ENCODE measurements at regions not wholly inside any gene's neighbourhood (a gene's known extent, or its start where the extent isn't known, plus 50 kb on each side); places are given as distances from the start of the nearest gene placed in this dataset.
"Not testable (repeated sequence)": the region's sequence is repeated elsewhere in the genome, so short reads cannot be mapped to it uniquely, and the experiment has no call there.

DNA sequence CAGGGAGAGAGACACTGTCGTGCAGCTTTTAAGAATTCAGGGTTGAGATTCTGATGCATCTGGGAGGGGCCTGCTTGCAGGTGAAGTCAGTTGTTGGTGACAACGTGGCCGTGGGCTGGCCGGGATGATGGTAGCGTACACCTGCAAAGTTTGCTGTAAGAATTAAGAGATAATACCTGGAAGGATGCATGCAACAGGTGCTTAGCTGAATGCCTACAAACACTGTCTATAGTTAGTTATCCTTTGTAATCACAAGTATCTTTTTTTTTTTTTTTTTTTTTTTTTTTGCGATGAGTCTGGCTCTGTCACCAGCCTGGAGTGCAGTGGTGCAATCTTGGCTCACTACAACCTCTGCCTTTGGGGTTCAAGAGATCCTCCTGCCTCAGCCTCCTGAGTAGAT is 259.6 kb downstream of the ASMT start:
- no peaks in the 10 kb centered on the region for H3K36me3 ChIP-seq
- H3K4me3 ChIP-seq = no peak overlapping the region
- no peak for DNase-seq
- no peaks in the 10 kb centered on the region for H3K27me3 ChIP-seq (replicated peaks in 1 of 7)
- peaks cover 0 to 23% (median 5%) of the 10 kb centered on the region in 8 donors for H3K9me3 ChIP-seq
- 73 to 86% (median 80%) methylated on average over 6 of the region's 6 CpGs for WGBS, 5 donors
- intact Hi-C loops (cut with DNase I; ENCODE audit: low total_unique reads) = no loop called here
- no peaks in the 10 kb centered on the region for H3K4me1 ChIP-seq
- TF ChIP-seq POLR2A (IDR thresholded peaks at IDR 0.05) (no peak), POLR2AphosphoS5 (IDR thresholded peaks at IDR 0.05) (no peak)
- TF ChIP-seq, protein P1, sequence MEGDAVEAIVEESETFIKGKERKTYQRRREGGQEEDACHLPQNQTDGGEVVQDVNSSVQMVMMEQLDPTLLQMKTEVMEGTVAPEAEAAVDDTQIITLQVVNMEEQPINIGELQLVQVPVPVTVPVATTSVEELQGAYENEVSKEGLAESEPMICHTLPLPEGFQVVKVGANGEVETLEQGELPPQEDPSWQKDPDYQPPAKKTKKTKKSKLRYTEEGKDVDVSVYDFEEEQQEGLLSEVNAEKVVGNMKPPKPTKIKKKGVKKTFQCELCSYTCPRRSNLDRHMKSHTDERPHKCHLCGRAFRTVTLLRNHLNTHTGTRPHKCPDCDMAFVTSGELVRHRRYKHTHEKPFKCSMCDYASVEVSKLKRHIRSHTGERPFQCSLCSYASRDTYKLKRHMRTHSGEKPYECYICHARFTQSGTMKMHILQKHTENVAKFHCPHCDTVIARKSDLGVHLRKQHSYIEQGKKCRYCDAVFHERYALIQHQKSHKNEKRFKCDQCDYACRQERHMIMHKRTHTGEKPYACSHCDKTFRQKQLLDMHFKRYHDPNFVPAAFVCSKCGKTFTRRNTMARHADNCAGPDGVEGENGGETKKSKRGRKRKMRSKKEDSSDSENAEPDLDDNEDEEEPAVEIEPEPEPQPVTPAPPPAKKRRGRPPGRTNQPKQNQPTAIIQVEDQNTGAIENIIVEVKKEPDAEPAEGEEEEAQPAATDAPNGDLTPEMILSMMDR (IDR thresholded peaks at IDR 0.05 in 8 of 11, conservative IDR thresholded peaks at IDR 0.05 in 3 of 11) = no peak
- H3K27ac ChIP-seq = no peak overlapping the region

DNA sequence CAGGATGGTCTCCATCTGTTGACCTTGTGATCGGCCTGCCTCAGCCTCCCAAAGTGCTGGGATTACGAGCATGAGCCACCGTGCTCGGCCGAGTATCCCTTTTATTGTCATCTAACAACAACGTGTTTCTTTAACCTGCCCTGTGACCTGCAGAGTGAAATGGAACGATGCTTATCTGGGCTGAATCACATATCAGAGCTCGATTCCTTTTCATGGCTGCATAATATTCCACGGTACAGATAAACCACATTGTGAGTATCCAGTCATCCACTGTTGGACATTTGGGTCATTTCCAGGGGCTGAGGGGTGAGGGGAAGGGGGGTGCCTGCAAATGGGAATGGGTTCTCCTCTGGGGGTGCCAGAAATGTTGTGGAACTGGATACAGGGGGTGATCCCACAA is 260.0 kb downstream of the ASMT start:
- intact Hi-C loops (cut with DNase I; ENCODE audit: low total_unique reads) = no loop called here
- Histone ChIP-seq H3K27me3 (replicated peaks in 1 of 7) (no peaks in the 10 kb centered on the region), H3K36me3 (no peaks in the 10 kb centered on the region), H3K9me3 (peaks cover 0 to 28% (median 7%) of the 10 kb centered on the region in 8 donors), H3K4me1 (no peaks in the 10 kb centered on the region), H3K4me3 (no peak overlapping the region), H3K27ac (no peak overlapping the region)
- DNase-seq = no peak
- 86 to 96% (median 94%) methylated on average over 9 of the region's 9 CpGs for WGBS, 5 donors
- no peak for TF ChIP-seq POLR2AphosphoS5 (IDR thresholded peaks at IDR 0.05)
- TF ChIP-seq, protein P1 (IDR thresholded peaks at IDR 0.05 in 8 of 11, conservative IDR thresholded peaks at IDR 0.05 in 3 of 11) = no peak
- TF ChIP-seq POLR2A (IDR thresholded peaks at IDR 0.05) = no peak

DNA sequence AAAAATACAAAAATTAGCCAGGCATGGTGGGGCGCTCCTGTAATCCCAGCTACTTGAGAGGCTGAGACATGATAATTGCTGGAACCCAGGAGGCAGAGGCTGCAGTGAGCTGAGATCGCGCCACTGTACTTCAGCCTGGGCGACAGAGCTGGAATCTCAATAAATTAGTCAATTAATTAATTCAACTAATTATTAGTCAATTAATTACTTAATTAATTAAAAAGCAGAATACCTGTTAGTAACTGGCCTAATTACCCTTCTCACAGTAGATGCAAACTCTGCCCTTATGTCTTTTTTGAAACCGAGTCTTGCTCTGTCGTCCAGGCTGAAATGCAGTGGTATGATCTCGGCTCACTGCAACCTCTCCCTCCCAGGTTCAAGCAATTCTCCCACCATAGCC is 261.2 kb downstream of the ASMT start:
- TF ChIP-seq POLR2A (IDR thresholded peaks at IDR 0.05) (no peak), POLR2AphosphoS5 (IDR thresholded peaks at IDR 0.05) (no peak)
- TF ChIP-seq, protein P1 (IDR thresholded peaks at IDR 0.05 in 8 of 11, conservative IDR thresholded peaks at IDR 0.05 in 3 of 11) = no peak
- peaks cover 0 to 40% (median 7%) of the 10 kb centered on the region in 8 donors for H3K9me3 ChIP-seq
- H3K27me3 ChIP-seq (replicated peaks in 1 of 7) = no peaks in the 10 kb centered on the region
- H3K4me3 ChIP-seq = no peak overlapping the region
- 88 to 97% (median 96%) methylated on average over 7 of the region's 7 CpGs for WGBS, 5 donors
- H3K27ac ChIP-seq = no peak overlapping the region
- intact Hi-C loops (cut with DNase I; ENCODE audit: low total_unique reads) = no loop called here
- no peak for DNase-seq
- no peaks in the 10 kb centered on the region for H3K4me1 ChIP-seq
- H3K36me3 ChIP-seq = no peaks in the 10 kb centered on the region

DNA sequence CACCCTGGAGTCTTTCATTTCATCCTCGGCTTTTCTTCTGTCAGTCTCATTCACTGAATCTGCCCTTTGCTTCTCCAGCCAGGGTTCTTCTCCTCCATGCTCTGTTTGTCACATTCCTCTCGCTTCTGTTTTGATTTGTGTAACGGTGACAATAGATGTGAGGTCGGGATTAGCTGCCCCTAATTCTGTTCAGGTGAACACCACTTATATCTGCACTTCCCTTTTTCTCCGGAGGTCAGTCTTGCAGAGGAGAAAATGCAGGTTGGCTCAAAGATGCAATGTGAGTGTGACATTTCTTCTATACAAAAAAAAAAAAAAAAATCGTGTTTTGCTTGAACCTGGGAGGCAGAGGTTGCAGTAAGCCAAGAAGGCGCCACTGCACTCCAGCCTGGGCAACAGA is 262.9 kb downstream of the ASMT start:
- WGBS, 5 donors = 49 to 60% (median 56%) methylated on average over 7 of the region's 7 CpGs
- Histone ChIP-seq H3K27ac (no peak overlapping the region), H3K4me1 (no peaks in the 10 kb centered on the region), H3K36me3 (no peaks in the 10 kb centered on the region), H3K27me3 (replicated peaks in 1 of 7) (no peaks in the 10 kb centered on the region), H3K4me3 (no peak overlapping the region), H3K9me3 (peaks cover 0 to 34% (median 5%) of the 10 kb centered on the region in 8 donors)
- TF ChIP-seq POLR2A (IDR thresholded peaks at IDR 0.05) (no peak), POLR2AphosphoS5 (IDR thresholded peaks at IDR 0.05) (no peak)
- TF ChIP-seq, protein P1 (IDR thresholded peaks at IDR 0.05 in 8 of 11, conservative IDR thresholded peaks at IDR 0.05 in 3 of 11) = no peak
- DNase-seq = no peak
- intact Hi-C loops (cut with DNase I; ENCODE audit: low total_unique reads) = no loop called here

DNA sequence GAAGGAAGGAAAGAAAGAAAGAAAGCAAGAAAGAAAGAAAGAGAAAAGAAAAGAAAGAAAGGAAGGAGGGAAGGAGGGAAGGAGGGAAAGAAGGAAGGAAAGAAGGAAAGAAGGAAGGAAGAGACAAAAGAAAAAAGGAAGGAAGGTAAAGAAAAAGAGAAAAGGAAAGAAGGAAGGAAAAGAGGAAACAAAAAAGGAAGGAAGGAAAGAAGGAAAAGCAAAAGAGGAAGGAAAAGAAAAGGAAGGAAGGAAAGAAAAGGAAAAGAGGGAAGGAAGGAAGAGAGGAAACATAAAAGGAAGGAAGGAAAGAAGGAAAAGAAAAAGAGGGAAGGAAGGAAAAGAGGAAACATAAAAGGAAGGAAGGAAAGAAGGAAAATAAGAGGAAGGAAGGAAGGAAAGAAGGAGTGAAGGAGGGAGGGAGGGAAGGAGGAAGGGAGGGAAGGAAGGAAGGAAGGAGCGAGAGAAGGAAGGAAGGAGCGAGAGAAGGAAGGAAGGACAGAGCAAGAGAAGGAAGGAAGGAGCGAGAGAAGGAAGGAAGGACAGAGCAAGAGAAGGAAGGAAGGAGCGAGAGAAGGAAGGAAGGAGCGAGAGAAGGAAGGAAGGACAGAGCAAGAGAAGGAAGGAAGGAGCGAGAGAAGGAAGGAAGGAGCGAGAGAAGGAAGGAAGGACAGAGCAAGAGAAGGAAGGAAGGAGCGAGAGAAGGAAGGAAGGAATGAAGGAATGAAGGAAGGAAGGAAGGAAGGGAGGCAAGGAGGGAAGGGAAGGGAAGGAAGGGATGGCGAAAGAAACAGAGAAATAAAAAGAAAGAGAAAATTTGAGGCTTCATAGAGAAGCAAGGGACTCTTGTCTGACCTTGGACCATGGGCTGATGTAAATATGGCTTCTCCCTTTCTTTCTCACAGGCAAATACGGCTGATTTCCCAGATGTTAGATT is 266.3 kb downstream of the ASMT start:
- intact Hi-C loops (cut with DNase I; ENCODE audit: low total_unique reads); H3K4me3 ChIP-seq; H3K27me3 ChIP-seq (replicated peaks in 1 of 7); DNase-seq; H3K27ac ChIP-seq; H3K36me3 ChIP-seq; H3K4me1 ChIP-seq: not testable (repeated sequence)
- H3K9me3 ChIP-seq = peaks cover 0 to 50% (median 4%) of the 10 kb centered on the region in 8 donors
- WGBS, 5 donors = 77 to 93% (median 87%) methylated on average over 6 to 10 of the region's 10 CpGs

Data from spleen (tissue), 11 donors.